NCI-H1417 treated with DMSO at 0.1 percent for 48 hours (cell line): ENCODE measurements at regions not wholly inside any gene's neighbourhood (a gene's known extent, or its start where the extent isn't known, plus 50 kb on each side); places are given as distances from the start of the nearest gene placed in this dataset.
"Not testable (repeated sequence)": the region's sequence is repeated elsewhere in the genome, so short reads cannot be mapped to it uniquely, and the experiment has no call there.

Experiments
- DNase-seq: peaks from one replicate; lab custom pipeline; 2025; lab: John Stamatoyannopoulos, UW

GRCh38 chr7:67359900-67360299 lies 363.3 kb downstream of the TYW1 start:
- DNase-seq, result no peak

GRCh38 chr7:67361150-67361549 lies 364.5 kb downstream of the TYW1 start:
- DNase-seq, result no peak

- no peak for DNase-seq
Measured at GRCh38 chr7:67364441-67365017, 367.9 kb downstream of the TYW1 start.

GRCh38 chr7:67371429-67372305 lies 375.0 kb downstream of the TYW1 start:
- peak; percentile 18 for DNase-seq

GRCh38 chr7:67373389-67373788 lies 376.8 kb downstream of the TYW1 start:
- DNase-seq, result not testable (repeated sequence)

GRCh38 chr7:67375427-67375826 lies 378.8 kb downstream of the TYW1 start:
- DNase-seq, result no peak

- DNase-seq, result peak; percentile 10
Measured at GRCh38 chr7:67377939-67378862, 381.6 kb downstream of the TYW1 start.

- no peak for DNase-seq
Measured at GRCh38 chr7:67380326-67380725, 383.7 kb downstream of the TYW1 start.

GRCh38 chr7:67380858-67381257 lies 384.2 kb downstream of the TYW1 start:
- DNase-seq, result no peak

GRCh38 chr7:67387851-67388250 lies 391.2 kb downstream of the TYW1 start:
- no peak for DNase-seq

- no peak for DNase-seq
Measured at GRCh38 chr7:67391168-67391567, 394.5 kb downstream of the TYW1 start.

GRCh38 chr7:67392596-67393438 lies 396.2 kb downstream of the TYW1 start:
- no peak for DNase-seq

- DNase-seq, result no peak
Measured at GRCh38 chr7:67393903-67394302, 397.3 kb downstream of the TYW1 start.

GRCh38 chr7:67398916-67399315 lies 402.3 kb downstream of the TYW1 start:
- DNase-seq, result no peak

- DNase-seq, result no peak
Measured at GRCh38 chr7:67401492-67401891, 404.9 kb downstream of the TYW1 start.

- DNase-seq, result no peak
Measured at GRCh38 chr7:67402280-67402679, 405.6 kb downstream of the TYW1 start.

GRCh38 chr7:67406976-67407375 lies 410.3 kb downstream of the TYW1 start:
- DNase-seq, result no peak

GRCh38 chr7:67407392-67408071 lies 410.9 kb downstream of the TYW1 start:
- no peak for DNase-seq

GRCh38 chr7:67408109-67408508 lies 411.5 kb downstream of the TYW1 start:
- DNase-seq, result no peak

- no peak for DNase-seq
Measured at GRCh38 chr7:67413670-67414069, 417.0 kb downstream of the TYW1 start.

- DNase-seq, result no peak
Measured at GRCh38 chr7:67414858-67415257, 418.2 kb downstream of the TYW1 start.
